ENCODE measurements at regions not wholly inside any gene's neighbourhood (a gene's known extent, or its start where the extent isn't known, plus 50 kb on each side); places are given as distances from the start of the nearest gene placed in this dataset.
A peak's percentile ranks its signal among the peaks of the same experiment; 100 is the strongest.

- TF ChIP-seq CTCF (optimal IDR thresholded peaks at IDR 0.05 in 1 of 3, IDR thresholded peaks at IDR 0.05 in 1 of 3, conservative IDR thresholded peaks at IDR 0.05 in 1 of 3; ENCODE audit: extremely low read depth in 1 of 3, insufficient read depth in 2 of 3, low read length in 3 of 3) (peak; percentile 68 to 91 (median 88)), EZH2 (IDR thresholded peaks at IDR 0.05; ENCODE audit: low read length) (no peak)
Observed at GRCh38 chr12:38138225-38139221, 178.1 kb upstream of the ALG10B start.

All from keratinocyte (primary cell).